Fibroblast of peridontal ligament (primary cell): ENCODE measurements at regions not wholly inside any gene's neighbourhood (a gene's known extent, or its start where the extent isn't known, plus 50 kb on each side); places are given as distances from the start of the nearest gene placed in this dataset.

Experiments used
- DNase-seq: peaks from one replicate; pipeline ENCODE4 v3.0.0-alpha.2; 2010; ENCODE audit errors: extremely low read depth

GRCh38 chrX:2608638-2609430 is 82.3 kb upstream of the CD99 start:
- DNase-seq, result peak; percentile 76

GRCh38 chrX:2607113-2607512 is 84.0 kb upstream of the CD99 start:
- DNase-seq, result no peak

DNA sequence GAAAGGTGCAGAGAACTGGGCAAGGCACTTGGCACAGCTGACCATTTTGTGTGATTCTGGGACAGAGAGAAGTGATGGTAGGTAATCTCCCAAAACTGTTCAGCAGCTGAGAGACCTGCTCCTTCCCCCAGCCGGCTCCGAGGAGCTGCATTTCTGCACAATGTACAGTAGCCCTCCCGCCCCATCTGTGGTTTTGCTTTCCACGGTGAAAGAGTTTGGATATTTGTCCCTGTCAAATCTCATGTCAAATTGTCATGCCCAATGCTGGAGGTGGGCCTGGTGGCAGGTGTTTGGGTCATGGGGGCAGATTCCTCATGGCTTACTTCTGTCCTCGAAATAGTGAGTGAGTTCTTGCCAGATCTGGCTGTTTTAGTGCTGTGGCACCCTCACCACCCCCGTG is 90.5 kb upstream of the CD99 start:
- no peak for DNase-seq

DNA sequence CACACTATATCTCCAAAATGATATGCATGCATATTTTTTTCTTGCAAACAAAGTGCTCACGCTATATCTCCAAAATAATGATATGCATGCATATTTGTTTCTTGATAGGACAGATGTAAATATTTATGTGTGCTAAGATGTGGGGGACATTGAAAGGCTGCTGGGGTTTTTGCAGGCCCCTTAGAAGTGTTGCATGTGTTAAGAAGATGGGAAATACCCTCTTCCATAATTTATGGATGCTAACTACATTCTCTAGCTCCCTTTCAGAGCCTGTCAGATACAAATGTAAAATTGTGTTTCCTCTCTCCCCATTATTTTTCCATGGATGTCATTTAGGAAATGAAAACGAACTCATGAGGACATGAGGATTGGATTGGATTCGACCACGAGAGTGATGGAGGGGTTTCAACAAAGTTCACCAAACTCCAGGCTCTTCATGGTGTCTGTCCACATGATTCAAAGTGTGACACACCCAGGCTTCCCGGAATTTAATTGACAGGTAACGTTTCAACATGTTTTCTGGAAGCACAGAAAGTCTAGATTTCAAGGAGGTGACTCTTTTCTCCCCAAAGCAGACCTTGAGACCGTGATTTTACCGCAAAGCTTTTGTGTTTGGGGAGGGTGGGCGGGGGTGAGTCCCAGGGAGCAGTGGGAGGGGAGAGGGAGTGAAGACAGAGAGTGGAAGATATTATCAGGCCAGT is 94.4 kb upstream of the CD99 start:
- no peak for DNase-seq

GRCh38 chrX:2596045-2596444 is 95.0 kb upstream of the CD99 start:
- no peak for DNase-seq

DNA sequence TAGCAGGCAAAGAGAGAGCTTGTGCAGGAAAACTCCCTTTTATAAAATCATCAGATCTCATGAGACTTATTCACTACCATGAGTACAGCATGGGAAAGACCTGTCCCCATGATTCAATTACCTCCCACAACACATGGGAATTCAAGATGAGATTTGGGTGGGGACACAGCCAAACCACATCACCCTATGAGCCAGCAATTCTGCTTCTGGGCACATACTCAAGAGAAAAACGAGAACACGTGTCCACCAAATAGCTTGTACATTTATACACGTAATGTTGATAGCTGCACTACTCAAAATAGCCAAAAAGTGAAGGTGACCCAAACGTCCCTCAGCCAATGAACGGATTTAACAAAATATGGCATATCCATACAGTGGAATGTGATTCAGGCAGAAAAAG is 94.5 kb upstream of the DHRSX start:
- DNase-seq, result peak; percentile 89

DNA sequence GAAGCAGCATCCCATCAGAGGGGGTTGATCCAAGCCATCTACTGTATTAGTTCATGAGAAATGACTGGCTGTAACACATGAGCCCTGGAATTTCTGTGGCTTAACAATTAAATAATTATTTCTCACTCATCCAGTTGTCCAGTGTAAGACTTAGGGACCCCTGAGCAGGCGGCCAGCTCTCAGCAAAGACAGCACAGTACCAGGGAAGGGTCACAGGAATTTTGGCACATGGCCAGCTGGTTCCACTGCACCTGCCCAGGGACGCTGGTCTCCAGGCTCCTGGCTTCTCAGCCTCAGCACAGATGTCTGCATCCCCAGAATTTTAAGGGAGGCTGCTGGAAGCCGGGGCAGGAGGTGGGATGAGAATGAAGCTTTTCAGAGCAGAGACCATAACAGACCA is 93.7 kb upstream of the DHRSX start:
- DNase-seq, result no peak

GRCh38 chrX:2592279-2592678 is 91.5 kb upstream of the DHRSX start:
- no peak for DNase-seq

DNA sequence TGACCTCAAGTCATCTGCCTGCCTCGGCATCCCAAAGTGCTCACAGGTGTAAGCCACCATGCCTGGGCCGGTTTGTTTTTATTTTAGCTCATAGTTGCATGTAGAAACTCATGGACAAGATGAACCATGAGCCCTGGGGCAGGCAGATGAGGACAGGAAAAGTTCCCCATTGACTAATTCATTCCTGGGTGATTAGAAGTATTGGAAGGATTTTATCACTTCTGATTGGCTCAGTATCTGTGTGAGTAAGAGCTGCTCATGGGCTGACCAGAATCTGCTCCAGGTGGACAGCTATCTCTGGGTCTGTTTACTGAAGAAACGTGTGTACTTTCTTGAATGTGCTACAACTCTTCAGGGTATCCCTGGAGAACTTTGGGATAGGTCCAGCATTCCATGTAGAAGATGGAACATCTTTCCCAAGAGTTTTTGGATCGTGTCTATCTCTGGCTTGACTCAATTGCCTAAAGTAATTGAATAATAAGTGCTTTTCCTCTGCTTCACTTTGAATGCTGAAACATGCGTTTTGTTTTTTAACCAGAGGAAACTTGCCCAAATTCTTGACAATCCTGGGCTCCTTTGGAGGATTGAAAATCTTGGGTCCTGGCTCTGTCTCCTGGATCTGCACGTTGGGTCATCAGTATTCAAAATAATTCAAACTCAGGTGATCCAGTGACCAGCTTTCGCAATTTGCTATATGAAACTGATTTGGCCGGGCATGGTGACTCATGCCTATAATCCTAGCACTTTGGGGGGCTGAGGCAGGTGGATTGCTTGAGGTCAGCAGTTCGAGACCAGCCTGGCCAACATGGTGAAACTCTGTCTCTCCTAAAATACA is 88.6 kb upstream of the DHRSX start:
- peak; percentile 19 for DNase-seq

GRCh38 chrX:2588049-2588448 is 87.3 kb upstream of the DHRSX start:
- DNase-seq, result no peak

DNA sequence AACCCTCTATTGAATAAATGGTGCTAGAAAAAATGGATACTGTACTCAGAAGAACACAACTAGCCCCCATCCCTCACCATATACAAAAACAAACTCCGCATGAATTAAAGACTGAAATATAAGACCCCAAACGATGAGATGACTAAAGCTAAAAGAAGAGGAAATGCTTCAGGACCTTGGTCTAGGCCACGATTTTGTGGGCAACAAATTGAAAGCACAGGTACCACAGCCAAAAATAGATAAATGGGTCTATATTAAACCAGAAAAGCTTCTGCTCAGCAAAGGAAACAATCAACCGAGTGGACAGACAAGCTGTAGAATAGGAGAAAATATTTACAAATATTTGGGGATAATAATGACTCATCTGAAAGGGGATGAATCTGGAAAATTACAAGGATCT is 86.4 kb upstream of the DHRSX start:
- DNase-seq, result no peak

GRCh38 chrX:2585158-2585470 is 84.3 kb upstream of the DHRSX start:
- DNase-seq, result no peak

GRCh38 chrX:2584251-2585157 is 83.7 kb upstream of the DHRSX start:
- DNase-seq, result no peak

GRCh38 chrX:2583194-2584162 is 82.7 kb upstream of the DHRSX start:
- no peak for DNase-seq

DNA sequence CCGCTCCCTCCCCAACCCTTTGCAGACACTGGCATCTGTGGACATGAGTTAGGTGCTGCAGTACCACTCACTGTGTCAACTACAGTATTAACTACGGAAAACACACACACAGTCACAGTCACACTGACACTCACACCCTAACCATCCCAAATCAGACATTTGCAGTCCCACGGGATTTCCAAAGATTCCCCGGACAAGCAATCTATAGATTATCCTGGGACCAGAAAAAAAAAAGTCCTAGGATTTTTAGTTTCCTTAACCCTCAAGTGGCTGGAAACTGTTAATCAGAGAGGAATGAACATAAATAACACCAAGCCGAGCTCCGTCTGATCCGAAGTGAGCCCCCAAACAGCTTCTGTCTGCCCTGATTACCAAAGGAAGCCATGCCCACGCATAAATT is 81.9 kb upstream of the DHRSX start:
- no peak for DNase-seq

GRCh38 chrX:2581296-2581695 is 80.5 kb upstream of the DHRSX start:
- no peak for DNase-seq

GRCh38 chrX:2578864-2579263 is 78.1 kb upstream of the DHRSX start:
- no peak for DNase-seq

DNA sequence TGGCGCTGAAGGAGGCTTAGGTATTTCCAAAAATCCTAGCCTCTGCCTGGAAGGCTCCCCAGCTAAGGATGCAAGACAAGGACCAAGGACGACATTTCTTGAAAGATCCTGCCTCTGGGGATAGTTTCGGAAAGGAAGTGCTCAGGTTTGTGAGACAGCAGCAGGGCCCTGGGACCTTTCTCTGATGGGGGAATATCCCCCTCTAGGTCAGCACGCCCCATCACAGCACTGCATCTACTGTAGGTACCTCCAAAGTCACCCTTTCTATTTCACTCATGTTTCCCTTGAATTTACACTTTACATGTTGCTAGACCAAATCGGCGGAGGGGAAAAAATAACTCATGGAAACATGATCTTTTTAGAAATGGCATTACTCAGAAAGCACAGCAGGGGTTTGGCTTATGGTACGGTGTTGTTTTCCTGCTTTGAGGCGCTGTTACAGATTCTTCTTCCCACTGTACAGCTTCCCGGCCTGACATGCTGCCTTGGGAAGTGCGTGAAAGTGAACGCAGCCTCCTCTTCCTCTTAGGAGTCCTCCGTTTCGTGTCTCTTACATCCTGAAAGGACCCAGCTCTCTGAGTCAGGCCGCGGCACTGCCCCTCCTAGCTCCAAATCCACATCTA is 77.2 kb upstream of the DHRSX start:
- DNase-seq, result peak; percentile 43

DNA sequence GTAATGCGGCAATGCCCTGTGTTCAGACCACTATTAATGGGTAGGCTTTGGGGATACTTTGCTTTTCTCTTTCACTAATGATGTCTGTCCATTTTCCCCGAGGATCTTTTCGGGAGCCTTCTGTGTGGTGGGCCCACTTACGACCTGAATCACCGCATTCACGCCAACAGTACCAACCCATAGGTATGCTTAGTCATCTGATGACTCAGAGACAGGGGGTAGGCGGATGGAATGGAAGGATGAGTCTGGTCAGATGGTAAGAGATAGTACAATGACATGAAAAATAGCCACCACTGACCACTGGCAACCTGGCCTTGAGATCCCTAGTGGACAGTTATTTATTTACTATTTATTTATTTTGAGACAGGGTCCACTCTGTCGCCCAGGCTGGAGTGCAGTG is 76.0 kb upstream of the DHRSX start:
- DNase-seq, result no peak

- DNase-seq, result no peak
Measured at GRCh38 chrX:2574271-2574670, 73.5 kb upstream of the DHRSX start.
